ENCODE measurements at regions not wholly inside any gene's neighbourhood (a gene's known extent, or its start where the extent isn't known, plus 50 kb on each side); places are given as distances from the start of the nearest gene placed in this dataset.

DNA sequence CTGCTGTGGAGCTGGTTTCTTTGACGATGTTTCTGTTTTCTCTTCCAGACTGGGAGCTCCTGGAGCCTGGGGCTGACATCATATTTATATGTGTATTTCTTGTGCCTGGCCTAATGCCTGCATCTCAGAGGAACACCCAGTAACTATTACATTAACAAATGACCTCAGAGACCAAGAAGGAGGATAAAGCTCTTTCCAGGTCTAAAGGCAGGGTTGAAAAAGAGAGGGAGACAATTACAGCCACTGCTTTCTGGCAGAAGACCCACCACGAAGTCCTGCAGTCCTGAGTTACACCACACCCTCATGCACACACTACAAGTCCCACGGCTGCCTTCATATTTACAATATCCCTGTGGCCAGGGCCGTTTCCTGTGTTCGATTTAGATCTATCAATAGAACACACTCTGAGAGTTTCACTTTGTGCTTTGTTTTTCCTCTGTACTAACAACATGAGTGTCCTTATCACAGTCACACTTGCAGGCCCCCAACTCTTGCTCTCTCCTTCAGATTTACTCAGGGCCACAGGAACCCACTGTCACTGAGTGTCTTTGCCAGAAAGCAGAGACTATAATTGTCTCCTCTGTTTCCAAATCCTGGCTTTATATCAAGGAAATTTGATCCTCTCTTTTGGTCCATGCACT lies 535.5 kb downstream of the MID1IP1 start:
- H3K36me3 ChIP-seq = no peaks in the 10 kb centered on the region
- H3K27ac ChIP-seq = peak overlapping the region; percentile 62 to 73
- no peak overlapping the region for H3K4me3 ChIP-seq
- H3K27me3 ChIP-seq = no peaks in the 10 kb centered on the region
- DNase-seq (ENCODE audit: low spot score) = no peak
- no peaks in the 10 kb centered on the region for H3K9me3 ChIP-seq
- no peak for TF ChIP-seq CTCF (IDR thresholded peaks at IDR 0.05)
- H3K4me1 ChIP-seq = peaks cover 0 to 23% of the 10 kb centered on the region in 2 donors

- H3K36me3 ChIP-seq = no peaks in the 10 kb centered on the region
- peak overlapping the region; percentile 62 to 73 for H3K27ac ChIP-seq
- H3K4me1 ChIP-seq = peaks cover 0 to 23% of the 10 kb centered on the region in 2 donors
- TF ChIP-seq CTCF (IDR thresholded peaks at IDR 0.05) = no peak
- no peaks in the 10 kb centered on the region for H3K9me3 ChIP-seq
- no peak for DNase-seq (ENCODE audit: low spot score)
- no peak overlapping the region for H3K4me3 ChIP-seq
- no peaks in the 10 kb centered on the region for H3K27me3 ChIP-seq
These were observed 536.2 kb downstream of the MID1IP1 start for GRCh38 chrX:39337451-39337850.

DNA sequence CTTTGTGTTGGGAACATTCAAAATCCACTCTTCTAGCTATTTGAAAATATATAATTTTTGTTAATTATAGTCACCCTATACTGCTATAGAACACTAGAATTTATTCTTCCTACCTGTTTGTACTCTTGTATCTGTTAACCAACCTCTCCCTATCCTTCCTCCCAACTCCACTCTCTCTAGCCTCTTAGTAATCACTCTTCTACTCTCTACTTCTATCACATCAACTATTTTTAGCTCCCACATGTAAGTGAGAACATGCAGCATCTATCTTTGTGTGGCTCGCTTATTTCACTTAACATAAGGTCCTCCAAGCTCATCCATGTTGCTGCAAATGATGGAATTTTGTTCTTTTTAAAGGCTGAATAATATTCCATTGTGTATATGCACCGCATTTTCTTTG lies 537.3 kb downstream of the MID1IP1 start:
- no peak for DNase-seq (ENCODE audit: low spot score)
- H3K27ac ChIP-seq = no peak overlapping the region
- no peaks in the 10 kb centered on the region for H3K36me3 ChIP-seq
- no peak for TF ChIP-seq CTCF (IDR thresholded peaks at IDR 0.05)
- no peak overlapping the region for H3K4me3 ChIP-seq
- H3K27me3 ChIP-seq = no peaks in the 10 kb centered on the region
- no peaks in the 10 kb centered on the region for H3K9me3 ChIP-seq
- peaks cover 0 to 23% of the 10 kb centered on the region in 2 donors for H3K4me1 ChIP-seq

DNA sequence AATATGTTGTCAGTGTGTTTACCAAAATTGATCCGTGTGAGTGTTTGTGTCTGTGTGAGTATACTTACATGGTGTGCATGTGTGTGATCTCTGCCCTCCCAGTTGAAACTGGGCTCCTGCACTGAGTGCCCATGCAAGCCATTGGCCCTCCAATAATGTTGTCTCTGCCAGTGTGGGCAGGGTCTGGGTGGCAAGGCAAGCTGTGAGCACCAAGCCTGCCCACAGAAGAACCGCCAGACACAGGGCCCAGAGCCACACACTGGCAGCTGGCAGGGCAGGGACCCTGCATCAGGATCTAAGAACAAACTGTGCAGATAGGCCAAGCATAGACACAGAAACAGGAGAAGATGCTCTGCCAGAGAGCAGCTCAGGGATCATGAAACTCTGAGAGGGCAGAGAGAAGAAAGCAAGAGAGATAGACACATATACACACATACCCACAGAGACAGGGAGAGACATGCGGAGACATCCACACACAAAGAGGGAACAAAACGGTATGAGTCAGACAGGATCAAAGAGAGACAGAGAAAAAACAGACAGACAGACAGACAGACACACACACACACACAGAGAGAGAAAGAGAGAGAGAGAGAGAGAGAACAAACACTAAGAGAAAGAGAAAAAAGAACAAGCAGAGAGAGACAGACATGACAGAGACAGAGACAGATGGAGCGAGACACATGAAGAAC lies 555.0 kb downstream of the MID1IP1 start:
- Histone ChIP-seq H3K9me3 (no peaks in the 10 kb centered on the region), H3K27me3 (no peaks in the 10 kb centered on the region), H3K4me3 (no peak overlapping the region), H3K4me1 (no peaks in the 10 kb centered on the region), H3K36me3 (no peaks in the 10 kb centered on the region), H3K27ac (no peak overlapping the region)
- no peak for TF ChIP-seq CTCF (IDR thresholded peaks at IDR 0.05)
- no peak for DNase-seq (ENCODE audit: low spot score)

- no peak for TF ChIP-seq CTCF (IDR thresholded peaks at IDR 0.05)
- no peak overlapping the region for H3K27ac ChIP-seq
- H3K36me3 ChIP-seq = no peaks in the 10 kb centered on the region
- H3K9me3 ChIP-seq = no peaks in the 10 kb centered on the region
- H3K4me1 ChIP-seq = no peaks in the 10 kb centered on the region
- DNase-seq (ENCODE audit: low spot score) = no peak
- H3K4me3 ChIP-seq = no peak overlapping the region
- no peaks in the 10 kb centered on the region for H3K27me3 ChIP-seq
These were observed 558.8 kb downstream of the MID1IP1 start for GRCh38 chrX:39360101-39360500.

Measured in right atrium auricular region (tissue), 2 donors.